HG03159 (cell line): ENCODE measurements at regions not wholly inside any gene's neighbourhood (a gene's known extent, or its start where the extent isn't known, plus 50 kb on each side); places are given as distances from the start of the nearest gene placed in this dataset.
A peak's percentile ranks its signal among the peaks of the same experiment; 100 is the strongest.

Experiments used
- ATAC-seq: cut with Tn5 transposase; IDR thresholded peaks from one replicate; pipeline ENCODE4 v1.9.1; 2021; ENCODE audit warnings: mild to moderate bottlenecking, moderate library complexity; ENCODE audit not compliant: unreplicated experiment

DNA sequence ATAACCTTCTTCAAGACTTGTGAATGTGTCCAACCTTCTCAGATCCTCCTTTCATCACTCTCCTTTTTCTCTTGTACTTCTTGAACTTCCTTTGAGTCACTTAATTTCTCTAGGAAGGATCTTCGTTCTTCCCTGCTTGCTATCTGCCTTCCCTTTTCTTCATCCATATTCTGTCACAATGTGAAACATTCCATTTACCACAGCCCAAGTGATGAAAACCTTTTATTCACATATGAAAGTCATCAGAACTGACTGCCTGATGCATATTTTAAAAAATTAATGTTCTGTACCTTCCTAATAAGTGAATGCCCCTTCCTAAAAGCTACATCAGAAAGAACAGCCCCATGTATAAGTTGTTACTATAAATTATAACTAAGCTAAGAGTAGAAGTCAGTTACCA is 520.4 kb upstream of the LUZP2 start:
- ATAC-seq: no peak

DNA sequence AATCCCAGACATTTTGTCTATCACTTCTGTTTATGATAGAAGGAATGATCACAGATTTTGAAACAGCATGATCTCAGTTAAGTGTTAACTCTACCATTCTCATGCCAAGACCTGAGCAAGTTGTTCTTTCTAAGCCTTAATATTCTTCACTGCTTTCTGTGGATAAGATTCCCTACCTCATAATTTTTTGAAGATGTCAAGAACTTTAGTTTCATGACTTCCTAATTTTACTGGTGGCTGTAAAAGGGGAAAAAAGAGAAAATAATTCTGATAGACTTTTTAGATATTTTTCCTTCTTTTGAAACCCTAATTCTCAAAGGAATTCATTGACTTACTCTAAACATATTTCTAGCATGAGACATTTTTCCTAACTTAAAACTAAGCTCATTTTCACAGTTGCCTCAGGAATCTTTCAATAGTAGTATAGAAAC is 520.0 kb upstream of the LUZP2 start:
- no peak for ATAC-seq

DNA sequence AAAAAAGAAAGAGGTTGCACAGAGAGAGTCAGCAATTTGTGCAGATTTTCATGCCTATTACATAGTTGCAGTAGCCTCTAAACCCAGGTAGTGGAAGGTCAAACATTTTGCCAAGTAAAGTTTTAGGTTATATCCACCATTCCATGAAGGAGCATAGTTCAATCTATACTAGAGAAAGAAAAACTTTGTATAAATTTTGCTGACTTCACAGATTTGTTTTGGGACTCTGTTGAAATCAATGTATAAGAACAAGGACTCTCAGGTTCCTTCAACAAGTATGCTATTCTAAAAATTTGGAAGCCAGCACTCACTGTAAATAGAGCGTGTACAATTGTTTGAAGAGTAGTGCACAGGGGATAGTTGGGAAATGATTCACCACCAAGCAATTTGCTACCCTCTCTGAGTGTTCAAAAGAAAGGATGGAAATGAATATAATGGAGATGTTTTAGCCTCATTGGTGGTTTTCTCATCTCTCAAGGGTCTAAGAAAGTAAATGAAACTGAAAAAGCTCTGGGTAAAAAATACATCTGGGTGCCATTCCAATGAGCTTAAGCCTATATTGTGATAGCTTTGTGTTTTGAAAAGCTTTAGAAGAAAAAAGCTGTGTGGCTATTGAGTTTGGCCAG is 508.4 kb upstream of the LUZP2 start:
- no peak for ATAC-seq

DNA sequence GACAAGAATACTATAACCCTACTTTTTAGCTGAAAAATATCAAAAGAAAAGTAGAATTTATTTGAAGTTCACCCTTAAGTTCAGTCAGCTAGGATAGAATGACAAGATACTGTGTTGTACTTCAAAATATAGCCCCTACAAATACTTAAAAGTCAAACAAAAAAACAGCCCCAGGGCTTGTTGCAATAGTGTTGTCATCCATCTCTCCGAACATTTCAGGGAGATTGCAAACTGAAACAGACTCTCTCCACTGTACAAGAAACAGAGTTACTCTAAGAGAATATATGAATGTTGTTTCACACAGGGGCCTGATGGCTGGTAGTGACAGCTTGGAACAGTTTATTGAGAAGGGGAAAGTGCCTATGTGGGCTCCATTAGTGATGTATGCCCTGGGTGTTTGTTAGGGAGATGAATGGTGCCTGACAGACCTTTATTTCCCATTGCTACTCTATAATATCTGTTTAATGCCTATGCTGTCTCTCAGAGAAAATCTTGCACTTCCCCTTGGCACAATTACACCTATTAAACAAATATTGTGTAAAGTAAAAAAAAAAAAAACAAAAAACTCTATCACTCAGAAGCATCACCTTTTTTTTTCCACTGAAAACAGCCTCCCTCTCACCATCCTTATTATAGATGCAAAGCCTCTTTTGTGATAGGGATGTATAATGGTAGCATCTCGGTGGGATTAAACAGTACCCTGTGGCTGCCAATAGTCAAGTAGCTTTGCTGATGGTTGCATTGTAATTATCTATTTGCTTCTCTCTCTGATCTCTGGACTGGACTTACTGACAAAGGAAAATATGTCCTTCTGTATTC is 506.3 kb upstream of the LUZP2 start:
- ATAC-seq: no peak

DNA sequence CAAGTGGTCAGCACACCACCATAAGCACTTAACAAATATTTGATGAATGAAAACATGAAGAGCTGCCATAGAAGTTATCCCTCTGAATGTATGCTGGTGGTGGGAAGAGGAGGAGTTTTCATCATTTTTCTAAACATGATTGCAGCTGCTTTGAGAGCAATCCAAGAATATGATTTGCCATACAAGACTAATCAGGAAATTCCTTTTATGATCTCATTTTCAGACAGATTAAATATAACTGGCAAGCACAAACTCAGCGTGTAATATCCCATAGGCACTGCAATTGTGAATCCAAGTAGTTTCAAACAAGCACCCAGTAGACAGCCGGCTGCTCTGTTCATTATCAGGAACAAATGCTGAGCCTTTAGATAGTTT is 505.7 kb upstream of the LUZP2 start:
- no peak for ATAC-seq

DNA sequence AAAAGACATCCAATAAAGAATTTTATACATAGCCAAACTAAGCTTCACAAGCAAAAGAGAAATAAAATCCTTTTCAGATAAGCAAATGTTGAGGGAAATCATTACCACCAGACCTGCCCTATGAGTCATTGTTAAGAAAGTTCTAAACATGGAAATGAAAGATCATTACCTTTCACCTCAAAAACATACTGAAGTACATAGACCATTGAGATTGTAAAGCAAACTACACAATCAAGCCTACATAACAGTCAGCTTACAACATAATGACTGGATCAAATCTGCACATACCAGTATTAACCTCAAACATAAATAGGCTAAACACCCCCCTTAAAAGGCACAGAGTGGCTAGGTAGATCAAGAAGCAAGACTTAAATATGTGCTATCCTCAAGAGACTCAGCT is 501.0 kb upstream of the LUZP2 start:
- ATAC-seq: peak; percentile 53

DNA sequence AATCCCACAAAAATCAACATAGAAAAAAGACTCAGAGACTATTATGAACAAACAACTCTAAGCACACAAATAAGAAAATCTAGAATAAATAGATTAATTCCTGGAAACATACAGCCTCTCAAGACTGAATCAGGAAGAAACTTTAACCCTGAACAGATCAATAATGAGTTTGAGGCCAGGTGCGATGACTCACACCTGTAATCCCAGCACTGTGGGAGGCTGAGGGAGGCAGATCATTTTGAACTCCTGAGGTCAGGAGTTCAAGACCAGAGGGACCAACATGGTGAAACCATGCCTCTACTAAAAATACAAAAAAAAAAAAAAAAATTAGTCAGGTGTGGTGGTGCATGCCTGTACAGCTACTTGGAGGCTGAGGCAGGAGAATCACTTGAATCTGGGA is 499.5 kb upstream of the LUZP2 start:
- ATAC-seq: no peak

DNA sequence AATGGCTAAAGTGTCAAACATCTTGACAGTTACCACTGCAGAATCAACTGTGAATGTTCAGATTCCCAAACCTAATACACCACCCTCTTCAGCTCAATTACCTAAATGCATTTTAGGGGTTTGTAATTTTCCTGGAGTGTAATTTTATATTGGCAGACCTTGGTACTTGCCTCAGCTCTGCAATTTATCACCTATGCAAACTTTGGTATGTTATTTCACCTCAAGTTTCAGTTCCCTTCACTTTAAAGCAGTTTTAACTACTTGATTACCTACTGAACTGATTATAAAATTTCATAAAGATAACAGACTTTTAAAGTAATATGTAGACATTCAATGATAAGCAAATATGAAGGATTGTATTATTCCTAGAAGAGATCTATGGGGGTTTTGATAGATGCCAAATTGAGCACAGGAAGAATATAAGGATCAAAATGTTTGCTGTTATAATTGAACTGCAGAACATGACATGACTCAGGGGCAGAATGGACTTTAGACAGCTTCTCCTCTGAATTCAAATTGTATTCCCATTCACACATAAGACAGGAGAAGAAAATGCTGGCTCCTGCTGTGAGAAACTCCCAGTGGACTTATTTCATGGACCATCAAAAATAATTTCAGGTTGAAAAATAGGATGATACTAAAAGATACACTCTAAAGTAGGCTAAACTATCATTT is 491.5 kb upstream of the LUZP2 start:
- ATAC-seq: no peak

DNA sequence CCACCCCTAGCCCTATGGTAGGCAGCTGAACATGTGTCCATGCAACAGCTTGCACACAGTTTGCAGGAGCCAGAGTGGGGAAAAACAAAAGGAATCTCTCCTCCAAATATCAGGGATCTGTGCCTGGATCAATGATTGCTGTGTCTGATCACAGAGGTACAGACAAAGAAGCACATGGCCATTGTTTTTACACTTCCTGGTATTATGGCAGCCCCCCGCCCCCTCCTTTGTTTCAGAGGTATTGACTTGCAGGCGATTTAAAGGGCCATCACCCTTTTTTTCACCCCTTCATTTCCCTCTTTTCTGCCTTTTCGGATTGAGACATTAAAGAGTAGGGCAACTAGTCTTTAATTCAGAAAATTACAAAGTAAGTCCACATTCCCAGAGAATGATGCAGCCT is 453.0 kb upstream of the LUZP2 start:
- no peak for ATAC-seq

DNA sequence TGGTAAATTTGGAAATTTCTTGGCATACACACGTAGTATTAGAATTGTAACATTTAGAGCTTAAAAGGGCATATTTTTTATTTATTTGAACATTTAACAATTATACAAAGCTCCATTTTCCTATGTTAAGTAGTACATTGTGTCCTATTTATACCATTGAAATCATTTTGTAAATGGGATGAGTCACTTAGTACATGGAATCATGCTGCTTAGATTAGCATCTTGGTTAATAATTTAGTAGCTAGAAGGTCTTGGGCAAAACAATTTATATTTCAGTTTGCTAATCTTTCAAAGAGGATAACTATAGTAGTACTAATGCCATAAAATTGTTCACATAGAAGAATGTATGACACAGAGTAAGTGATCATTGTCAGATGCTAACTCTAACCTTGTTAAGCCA is 450.1 kb upstream of the LUZP2 start:
- ATAC-seq: no peak

DNA sequence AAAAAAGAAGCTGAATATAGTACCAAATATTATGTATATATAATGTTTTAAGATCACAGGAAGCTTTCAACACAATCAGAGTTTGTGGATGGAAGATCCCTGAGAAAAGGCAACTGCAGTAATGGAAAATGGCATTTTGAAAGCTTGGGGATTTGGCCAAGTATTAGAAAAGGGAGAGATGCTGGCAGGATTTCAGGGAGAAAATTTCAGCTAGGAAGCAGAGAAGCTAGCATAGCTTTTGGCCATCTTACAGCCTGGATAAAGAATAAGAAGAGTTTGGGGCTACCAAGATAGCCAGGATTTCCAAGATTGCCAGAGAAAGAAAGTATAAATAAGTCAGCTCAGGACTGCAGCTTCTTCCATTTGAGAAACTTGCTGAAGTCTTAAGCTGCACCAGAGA is 440.8 kb upstream of the LUZP2 start:
- no peak for ATAC-seq

DNA sequence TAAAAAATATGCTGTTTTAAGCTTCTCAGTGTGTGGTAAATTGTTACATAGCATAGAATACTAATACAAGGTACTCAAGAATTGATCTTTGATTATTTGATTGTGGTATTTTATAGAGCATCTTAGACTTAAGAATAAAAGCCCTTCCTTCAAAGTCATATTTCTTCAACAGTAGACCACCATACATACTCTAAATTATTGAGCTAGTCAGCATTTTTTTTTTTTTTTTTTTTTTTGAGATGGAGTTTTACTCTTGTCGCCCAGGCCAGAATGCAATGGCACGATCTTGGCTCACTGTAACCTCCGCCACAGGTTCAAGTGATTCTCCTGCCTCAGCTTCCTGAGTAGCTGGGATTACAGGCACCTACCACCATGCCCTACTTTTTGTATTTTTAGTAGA is 436.7 kb upstream of the LUZP2 start:
- ATAC-seq: no peak

DNA sequence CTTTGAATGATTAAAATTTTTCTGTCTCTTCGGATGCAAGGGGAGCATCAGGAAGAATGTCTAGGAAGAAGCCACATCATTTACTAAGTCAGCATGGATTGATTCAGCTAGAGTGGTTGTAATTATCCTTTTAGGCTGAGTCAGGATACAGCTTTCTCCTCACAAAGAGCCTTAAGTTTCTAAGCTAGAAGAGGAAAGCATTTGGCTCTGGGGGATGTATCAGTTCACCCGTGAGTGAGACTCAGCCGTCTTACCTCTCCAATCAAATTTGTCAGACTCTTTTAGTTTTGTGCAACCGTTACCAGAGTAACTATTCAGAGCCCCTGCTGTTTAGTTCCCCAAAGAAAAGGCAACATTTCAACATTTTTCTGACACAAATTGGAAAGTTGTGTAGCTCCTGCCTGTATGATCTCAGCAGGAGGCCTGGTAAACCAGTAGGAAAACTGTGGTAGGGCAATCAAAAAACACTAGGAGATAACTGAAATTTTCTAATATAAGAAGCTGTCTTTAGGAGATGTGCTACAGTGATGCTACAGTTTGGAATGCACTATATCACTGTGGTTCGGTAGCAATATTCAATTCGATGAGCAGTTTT is 432.4 kb upstream of the LUZP2 start:
- ATAC-seq: no peak

DNA sequence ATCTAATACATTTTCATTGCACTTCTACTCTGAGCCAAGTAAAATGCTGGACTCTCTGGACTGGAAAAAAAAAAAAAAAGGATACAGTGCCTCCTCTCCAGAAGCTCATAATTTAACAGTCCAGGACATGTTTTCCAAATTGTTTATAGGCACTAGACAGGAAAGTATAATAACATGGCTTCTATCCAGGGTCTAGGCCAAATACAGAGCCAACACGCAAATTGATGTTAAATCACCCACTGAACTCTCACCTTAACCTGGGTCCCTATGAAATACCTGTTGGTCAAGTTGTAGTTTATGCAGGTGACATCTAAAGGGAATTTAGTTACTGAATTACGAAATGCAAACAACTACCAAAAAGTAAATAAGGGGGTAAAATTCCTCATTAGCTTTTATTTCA is 428.7 kb upstream of the LUZP2 start:
- ATAC-seq: no peak

DNA sequence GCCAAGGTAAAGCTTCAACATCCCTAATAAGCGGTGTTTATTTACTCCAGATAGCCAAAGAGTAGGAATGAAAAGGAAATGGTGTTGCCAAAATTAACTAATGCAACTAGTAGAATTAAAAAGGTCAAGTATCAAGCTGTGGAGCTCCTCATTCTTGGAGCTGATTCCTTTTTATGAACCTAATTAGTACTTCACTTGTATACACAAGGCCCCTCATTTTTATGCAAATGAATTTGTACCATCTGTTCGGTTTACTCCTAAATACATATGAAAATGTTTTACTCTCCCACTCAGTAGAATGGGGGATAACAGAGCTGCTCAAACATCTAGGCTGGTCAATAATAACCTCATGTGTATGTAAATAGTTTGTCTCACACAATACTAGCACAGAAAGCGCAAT is 426.4 kb upstream of the LUZP2 start:
- ATAC-seq: no peak

DNA sequence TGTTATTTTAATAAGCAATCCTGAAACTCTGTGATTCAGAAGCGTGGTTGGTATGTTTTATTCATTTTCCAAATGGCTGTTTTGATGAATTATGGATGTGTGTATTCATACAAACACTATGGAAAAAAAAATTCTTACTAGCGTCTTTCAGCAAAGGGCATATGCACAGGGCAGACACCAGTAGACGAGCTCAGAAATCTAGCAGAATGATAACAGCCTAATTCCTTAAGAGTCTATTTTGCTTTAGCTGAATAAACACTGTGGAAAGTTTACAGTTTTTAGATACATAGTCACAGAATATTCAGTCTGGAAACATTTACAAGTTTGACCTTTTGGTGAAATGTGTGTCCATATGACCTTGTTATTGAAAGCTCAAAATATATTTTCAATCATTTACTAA is 418.8 kb upstream of the LUZP2 start:
- no peak for ATAC-seq

DNA sequence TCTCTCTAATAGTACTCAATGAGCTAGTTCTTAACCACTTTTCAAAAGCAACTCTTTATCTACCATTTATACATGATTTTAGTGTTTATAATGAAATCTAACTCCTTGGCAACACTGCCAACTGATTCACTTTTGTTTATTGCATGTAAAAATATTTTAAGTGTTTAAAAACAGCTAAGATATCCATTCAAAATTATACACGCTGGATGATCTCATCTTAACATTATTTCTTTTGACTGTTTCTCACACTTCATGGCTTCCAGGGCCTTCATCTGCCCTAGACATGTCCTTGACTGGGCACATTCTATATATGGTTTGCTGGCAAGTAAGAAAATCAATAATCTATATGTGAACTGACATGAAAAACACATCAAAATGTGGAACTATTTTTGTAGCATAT is 414.6 kb upstream of the LUZP2 start:
- ATAC-seq: no peak

DNA sequence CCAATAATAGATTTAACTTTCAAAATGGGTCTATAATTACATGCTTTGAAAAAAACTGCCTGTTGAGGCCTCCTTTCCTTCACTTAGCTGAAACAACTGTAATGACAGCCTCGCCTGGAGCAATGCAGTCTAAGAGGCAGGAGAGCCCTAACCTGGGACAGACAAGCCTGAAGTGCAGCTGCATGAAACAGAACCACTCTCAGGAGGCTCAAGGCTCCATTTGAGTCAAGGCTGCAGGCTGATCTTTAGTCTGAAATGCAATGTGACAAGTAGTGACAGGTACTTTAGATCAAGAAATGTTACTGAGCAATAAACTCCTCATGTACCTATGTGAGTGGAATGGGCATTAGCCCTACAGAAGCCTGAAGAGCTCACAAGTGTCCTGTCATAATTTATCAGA is 414.0 kb upstream of the LUZP2 start:
- no peak for ATAC-seq

DNA sequence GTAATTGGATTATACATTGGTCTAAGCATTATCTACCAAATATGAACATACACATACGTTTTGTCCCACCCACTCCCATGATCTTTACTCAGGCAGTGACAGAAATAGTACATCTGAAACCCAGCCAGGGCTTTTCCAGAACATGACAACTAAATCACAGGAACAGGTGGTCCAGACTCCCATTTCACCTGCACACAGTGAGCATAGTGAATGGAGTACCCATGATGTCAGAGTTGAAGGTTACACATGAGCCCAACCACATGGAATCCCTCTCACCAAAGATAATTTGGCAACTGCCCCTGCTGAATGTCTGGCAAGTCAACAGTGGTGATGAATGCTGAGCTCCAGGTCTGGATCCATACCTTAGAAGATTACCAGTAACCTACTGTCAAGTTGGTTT is 411.9 kb upstream of the LUZP2 start:
- ATAC-seq: no peak

DNA sequence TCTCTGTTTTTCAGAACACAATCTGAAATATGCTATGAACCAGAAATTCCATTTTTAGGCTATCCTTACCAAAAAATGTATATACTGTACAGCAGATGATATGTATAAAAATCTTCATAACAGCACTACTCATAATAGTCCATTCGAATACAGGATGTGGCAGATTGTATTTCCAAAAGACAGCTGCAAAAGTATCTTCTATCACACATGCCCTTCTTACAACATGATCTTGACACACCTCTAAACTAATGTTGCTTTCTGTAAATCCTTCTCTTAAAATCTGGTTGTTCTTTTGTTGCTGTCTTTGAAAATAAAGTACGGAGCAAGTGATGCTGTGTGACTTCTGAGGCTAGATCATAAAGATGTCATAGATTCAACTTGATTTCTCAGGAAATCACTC is 409.9 kb upstream of the LUZP2 start:
- no peak for ATAC-seq

DNA sequence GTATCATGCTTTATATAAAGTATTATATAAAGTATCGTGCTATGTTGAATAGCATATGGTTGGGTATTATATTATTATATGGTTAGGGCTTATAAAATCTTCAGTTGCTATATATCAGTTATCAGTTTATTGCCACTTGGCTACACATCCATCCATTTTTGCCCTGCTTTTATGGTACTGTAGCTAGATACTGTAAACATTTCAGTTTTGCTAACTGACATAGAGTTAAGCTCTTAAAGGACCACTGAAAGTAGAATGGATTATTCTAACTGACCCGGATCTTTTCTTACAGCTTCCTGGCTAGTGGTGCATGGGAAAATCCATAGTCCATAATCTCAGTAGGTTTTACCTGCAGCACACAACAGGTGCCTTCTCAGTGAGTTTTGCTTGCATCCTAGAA is 405.3 kb upstream of the LUZP2 start:
- no peak for ATAC-seq

DNA sequence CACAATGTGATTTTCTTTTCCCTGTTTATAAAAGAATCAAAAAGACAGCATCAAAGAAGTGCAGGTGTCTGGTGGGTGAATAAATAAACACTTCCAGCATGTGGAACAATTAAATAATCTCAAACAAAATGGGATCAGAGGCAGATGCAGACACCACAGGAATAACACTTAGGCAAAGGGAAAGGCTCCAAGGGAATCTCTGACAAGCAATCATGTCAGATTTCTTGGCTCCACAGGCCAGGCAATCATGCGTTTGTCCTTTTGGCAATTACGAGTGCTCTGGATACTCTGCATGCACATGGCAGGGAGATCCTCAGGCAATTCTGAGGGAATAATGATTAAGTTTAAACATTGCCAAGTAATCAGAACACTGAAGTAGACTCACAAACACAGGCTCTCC is 403.5 kb upstream of the LUZP2 start:
- ATAC-seq: no peak
